RWPE1 (cell line): ENCODE measurements at regions not wholly inside any gene's neighbourhood (a gene's known extent, or its start where the extent isn't known, plus 50 kb on each side); places are given as distances from the start of the nearest gene placed in this dataset.

Source experiments
- CTCF ChIA-PET: fragments of 350-600 bp; sonication (Branson Sonifier 250); formaldehyde crosslinking; extraction: SDS; loops from one replicate; lab custom pipeline; 2021; lab: Yijun Ruan, JAX
- POLR2A ChIA-PET: fragments of 400-600 bp; formaldehyde crosslinking; extraction: SDS; loops from one replicate; lab custom pipeline; 2020; ENCODE audit warnings: antibody characterized with exemption; ENCODE audit not compliant: low non-redundant PET; lab: Yijun Ruan, JAX
- DNase-seq: peaks from one replicate; pipeline ENCODE4 v3.0.0; 2012; ENCODE audit warnings: low spot score
- H3K27ac ChIP-seq: fragments of 450-650 bp; 2 replicates; pipeline ENCODE4 v1.5.1; 2017
- TF ChIP-seq, protein P1 (sequence below): fragments of 450-650 bp; conservative IDR thresholded peaks from 2 replicates; pipeline ENCODE4 v1.5.1; 2017; ENCODE audit warnings: low read depth, mild to moderate bottlenecking

DNA sequence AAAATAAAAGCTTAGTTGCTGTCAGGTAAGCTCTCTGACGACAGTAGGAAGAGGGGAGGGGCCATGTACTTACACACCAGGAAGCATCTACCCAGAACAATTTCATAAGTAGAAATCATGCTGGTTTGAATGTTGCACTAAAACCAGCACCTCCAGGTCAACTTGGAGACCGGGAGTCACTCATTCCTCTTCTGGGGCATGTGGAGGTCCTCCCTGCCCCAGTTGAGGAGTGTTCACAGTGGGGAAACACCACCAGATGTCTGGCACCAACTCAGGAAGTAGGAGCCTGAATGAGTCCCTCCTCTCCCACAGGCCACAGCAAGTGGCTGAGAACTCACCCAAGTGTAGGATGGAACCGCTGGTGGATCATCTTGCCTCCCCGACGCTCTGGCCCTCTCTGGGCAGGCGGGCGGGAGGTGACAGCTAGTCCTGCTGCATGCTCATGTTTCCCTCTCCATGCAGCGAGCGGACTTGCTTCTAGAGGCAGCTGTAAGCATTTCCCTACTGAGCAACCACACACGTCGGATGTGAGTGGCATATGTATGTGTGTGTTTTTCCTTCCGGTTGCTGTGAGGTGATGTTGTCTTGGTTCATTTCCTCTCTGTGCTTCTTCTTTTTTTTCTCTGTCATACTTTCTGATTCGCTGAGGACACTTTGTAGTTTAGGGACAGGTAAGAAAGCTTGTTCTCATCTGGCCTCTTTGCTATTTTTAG lies 149.5 kb upstream of the NEDD9 start:
- POLR2A ChIA-PET: no interaction called here
- CTCF ChIA-PET: no interaction called here
- TF ChIP-seq, protein P1, sequence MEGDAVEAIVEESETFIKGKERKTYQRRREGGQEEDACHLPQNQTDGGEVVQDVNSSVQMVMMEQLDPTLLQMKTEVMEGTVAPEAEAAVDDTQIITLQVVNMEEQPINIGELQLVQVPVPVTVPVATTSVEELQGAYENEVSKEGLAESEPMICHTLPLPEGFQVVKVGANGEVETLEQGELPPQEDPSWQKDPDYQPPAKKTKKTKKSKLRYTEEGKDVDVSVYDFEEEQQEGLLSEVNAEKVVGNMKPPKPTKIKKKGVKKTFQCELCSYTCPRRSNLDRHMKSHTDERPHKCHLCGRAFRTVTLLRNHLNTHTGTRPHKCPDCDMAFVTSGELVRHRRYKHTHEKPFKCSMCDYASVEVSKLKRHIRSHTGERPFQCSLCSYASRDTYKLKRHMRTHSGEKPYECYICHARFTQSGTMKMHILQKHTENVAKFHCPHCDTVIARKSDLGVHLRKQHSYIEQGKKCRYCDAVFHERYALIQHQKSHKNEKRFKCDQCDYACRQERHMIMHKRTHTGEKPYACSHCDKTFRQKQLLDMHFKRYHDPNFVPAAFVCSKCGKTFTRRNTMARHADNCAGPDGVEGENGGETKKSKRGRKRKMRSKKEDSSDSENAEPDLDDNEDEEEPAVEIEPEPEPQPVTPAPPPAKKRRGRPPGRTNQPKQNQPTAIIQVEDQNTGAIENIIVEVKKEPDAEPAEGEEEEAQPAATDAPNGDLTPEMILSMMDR: no peak
- DNase-seq: no peak
- H3K27ac ChIP-seq: no peak overlapping the region

DNA sequence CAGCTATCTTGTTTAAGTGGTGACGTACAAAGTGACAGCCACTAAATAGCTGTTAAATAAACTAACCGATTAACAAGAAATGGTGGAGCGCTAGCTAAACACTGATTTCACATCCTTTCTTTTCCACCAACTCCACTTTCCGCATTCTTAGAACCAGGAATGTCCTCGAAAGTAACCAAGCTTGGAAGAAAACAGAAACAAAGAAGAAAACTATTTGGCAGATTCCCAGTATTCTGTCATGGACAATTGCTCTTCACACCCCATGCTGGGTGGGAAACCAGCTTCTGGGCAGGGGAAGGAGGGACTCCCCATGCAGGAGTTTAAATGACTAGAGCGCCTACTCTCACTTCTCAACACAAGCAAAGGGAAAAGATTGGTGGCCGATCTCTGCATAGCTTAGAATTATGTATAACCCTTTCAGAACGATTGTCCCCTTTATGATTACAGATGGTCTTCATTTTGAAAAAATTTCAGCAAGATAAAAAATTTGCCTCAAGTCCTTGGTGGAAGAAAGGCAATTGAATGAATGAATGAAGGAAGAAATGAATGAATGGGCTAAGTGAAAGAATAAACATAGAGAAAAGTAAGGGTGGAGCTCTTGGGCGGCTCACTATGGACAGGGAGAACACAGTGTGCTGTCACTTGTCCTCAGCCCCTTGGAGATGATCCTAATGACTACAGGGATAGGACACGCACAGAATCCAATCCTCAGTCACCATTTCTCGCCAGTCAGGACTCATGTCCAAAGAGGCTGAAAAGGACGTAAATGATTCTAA lies 148.7 kb upstream of the NEDD9 start:
- ChIA-PET POLR2A (no interaction called here), CTCF (no interaction called here)
- TF ChIP-seq, protein P1: no peak
- no peak for DNase-seq
- no peak overlapping the region for H3K27ac ChIP-seq

DNA sequence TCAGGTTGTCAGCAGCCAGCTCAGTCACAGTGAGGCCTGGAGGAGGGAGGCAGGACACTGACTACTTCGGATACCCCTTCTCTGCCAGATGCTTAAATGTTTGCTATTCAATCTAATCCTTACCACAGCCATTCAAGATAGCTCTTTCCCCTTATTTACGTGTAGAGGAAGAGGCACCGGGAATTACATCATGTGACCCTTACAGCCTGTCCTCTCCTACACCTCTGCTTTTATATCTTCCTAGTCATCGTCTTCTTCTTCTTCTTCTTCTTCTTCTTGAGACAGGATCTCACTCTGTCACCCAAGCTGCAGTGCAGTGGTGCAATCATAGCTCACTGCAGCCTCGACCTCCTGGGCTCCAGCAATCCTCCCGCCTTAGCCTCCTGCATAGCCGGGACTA lies 148.1 kb upstream of the NEDD9 start:
- ChIA-PET POLR2A (no interaction called here), CTCF (interaction anchor here (0.6 kb wide), 2 partner anchors 37 to 443 kb away, joined by 3 read pairs; no protein-coding TSS in a partner anchor)
- no peak overlapping the region for H3K27ac ChIP-seq
- no peak for DNase-seq
- TF ChIP-seq, protein P1: no peak

DNA sequence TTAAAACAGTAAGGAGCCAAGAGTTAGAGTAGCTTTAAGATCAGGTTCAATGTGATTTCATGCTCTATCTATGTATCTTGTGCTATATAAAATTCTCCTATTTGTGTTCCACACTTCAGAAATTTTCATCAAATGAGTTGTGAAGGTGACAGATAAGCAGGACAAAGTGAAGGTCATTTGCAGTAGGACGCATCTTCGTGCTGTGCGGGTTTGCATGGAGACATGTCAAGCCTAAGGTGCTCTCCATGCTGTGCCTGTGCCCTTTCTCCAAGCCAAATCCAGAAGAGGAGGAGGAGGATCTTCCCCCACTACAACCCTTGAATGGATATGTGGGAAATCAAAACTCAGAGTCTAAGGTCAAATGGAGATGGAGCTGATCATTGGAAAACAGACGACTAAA lies 147.3 kb upstream of the NEDD9 start:
- CTCF ChIA-PET: interaction anchor here (0.6 to 0.7 kb wide), 2 partner anchors 443 to 594 kb away, joined by 3 read pairs; no protein-coding TSS in a partner anchor
- POLR2A ChIA-PET: no interaction called here

DNA sequence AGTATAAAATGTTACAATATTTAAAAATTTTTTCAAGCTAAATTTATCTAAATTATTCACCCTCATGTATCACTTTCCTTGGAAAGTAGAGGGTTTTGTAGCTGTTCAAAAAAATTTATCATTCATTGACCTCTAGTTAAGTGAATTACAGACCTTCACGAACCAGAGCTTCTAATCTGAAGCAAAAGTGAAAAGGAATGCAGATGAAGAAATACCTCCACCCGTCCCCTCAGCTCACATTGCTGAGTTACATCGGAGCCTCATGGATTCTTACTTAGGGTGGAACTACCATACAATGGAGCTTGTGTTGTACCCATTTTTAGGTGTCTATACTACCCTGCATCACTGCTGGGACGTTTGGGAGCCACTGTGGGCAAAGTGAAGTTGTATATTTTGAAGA lies 146.2 kb upstream of the NEDD9 start:
- DNase-seq: no peak
- POLR2A ChIA-PET: no interaction called here
- CTCF ChIA-PET: interaction anchor here (0.7 kb wide), 1 partner anchor 126 kb away, joined by 3 read pairs; no protein-coding TSS in a partner anchor
- H3K27ac ChIP-seq: no peak overlapping the region
- TF ChIP-seq, protein P1: no peak

More for the DNA sequence above, 147.3 kb upstream of the NEDD9 start:
- no peak for DNase-seq
- H3K27ac ChIP-seq: no peak overlapping the region
- TF ChIP-seq, protein P1: no peak
